Sigmoid colon (tissue), 4 donors: ENCODE measurements at regions not wholly inside any gene's neighbourhood (a gene's known extent, or its start where the extent isn't known, plus 50 kb on each side); places are given as distances from the start of the nearest gene placed in this dataset.

Experiments
- EP300 ChIP-seq, 4 donors: sonication (generic); formaldehyde crosslinking; IDR thresholded peaks; one replicate each; pipeline ENCODE4 v1.6.1; 2017; ENCODE audit warnings: antibody characterized with exemption in 4 of 4
- POLR2A ChIP-seq, 2 donors: fragments of 450-650 bp; IDR thresholded peaks; one replicate each; pipeline ENCODE4 v1.6.1; 2016; ENCODE audit warnings: antibody characterized with exemption in 2 of 2, mild to moderate bottlenecking in 2 of 2, moderate library complexity in 2 of 2
- POLR2AphosphoS5 ChIP-seq, 4 donors: sonication (generic); formaldehyde crosslinking; IDR thresholded peaks; one replicate each; pipeline ENCODE4 v1.6.1; 2017; ENCODE audit warnings: antibody characterized with exemption in 4 of 4
- TF ChIP-seq, protein P1 (sequence below), 4 experiments: fragments of 450-650 bp in 3 of 4; fragments of 200-600 bp in 1 of 4; IDR thresholded peaks; one replicate each; pipeline ENCODE4 v1.5.1; 2016 to 2019; ENCODE audit warnings: antibody characterized with exemption in 4 of 4, mild to moderate bottlenecking in 3 of 4, moderate library complexity in 2 of 4

DNA sequence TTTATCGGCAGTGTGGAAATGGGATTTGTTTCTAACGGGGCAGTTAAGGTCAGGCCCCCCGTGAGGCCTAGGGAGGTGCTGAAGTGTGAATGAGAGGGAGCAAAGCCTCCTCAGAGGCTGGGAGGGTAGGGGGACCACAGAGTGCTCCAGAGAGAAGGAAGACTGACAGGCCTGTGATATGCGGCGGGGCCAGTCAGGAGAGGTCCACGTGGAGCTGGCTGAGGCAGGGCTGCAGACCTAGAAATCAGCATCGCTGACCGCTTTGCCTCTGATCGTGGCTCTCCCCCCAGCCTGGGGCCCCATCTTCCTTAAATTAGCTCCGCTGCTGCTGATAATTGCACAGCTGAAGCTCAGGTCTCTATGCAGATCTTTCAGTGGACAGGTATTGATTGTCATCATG, 240.8 kb upstream of the PWP1 start:
- TF ChIP-seq, protein P1, sequence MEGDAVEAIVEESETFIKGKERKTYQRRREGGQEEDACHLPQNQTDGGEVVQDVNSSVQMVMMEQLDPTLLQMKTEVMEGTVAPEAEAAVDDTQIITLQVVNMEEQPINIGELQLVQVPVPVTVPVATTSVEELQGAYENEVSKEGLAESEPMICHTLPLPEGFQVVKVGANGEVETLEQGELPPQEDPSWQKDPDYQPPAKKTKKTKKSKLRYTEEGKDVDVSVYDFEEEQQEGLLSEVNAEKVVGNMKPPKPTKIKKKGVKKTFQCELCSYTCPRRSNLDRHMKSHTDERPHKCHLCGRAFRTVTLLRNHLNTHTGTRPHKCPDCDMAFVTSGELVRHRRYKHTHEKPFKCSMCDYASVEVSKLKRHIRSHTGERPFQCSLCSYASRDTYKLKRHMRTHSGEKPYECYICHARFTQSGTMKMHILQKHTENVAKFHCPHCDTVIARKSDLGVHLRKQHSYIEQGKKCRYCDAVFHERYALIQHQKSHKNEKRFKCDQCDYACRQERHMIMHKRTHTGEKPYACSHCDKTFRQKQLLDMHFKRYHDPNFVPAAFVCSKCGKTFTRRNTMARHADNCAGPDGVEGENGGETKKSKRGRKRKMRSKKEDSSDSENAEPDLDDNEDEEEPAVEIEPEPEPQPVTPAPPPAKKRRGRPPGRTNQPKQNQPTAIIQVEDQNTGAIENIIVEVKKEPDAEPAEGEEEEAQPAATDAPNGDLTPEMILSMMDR (IDR thresholded peaks at IDR 0.05) = no peak
- TF ChIP-seq POLR2A (IDR thresholded peaks at IDR 0.05) (no peak), POLR2AphosphoS5 (IDR thresholded peaks at IDR 0.05) (no peak), EP300 (IDR thresholded peaks at IDR 0.05) (no peak)
